ENCODE measurements at regions not wholly inside any gene's neighbourhood (a gene's known extent, or its start where the extent isn't known, plus 50 kb on each side); places are given as distances from the start of the nearest gene placed in this dataset.

GRCh38 chr21:43334214-43334958 is 92.5 kb downstream of the SIK1 start:
- DNase-seq (no peak), ATAC-seq (ENCODE audit: low read depth) (no peak)
- ChIA-PET POLR2A (interaction anchor here (0.6 kb wide), 1 partner anchor 391 kb away, joined by 9 read pairs; no protein-coding TSS in a partner anchor), CTCF (no interaction called here)
- H3K9me3 Mint-ChIP-seq (ENCODE audit: insufficient read depth) = no peaks in the 10 kb centered on the region
- no peaks in the 10 kb centered on the region for H4K20me1 ChIP-seq (ENCODE audit: control insufficient read depth, insufficient read depth, low read length, poor library complexity, severe bottlenecking)
- peaks cover 11% of the 10 kb centered on the region for H3K27me3 Mint-ChIP-seq
- H3K9ac ChIP-seq (ENCODE audit: low read length) = no peak overlapping the region
- no peak overlapping the region for H3K4me3 ChIP-seq (ENCODE audit: control extremely low read depth in 1 of 5, extremely low read depth in 1 of 5, insufficient read depth in 1 of 5, low read depth in 2 of 5, low read length in 4 of 5)
- intact Hi-C loops (cut with micrococcal nuclease) = no loop called here
- peaks cover 20 to 24% of the 10 kb centered on the region in 2 donors for H3K4me1 ChIP-seq (ENCODE audit: control insufficient read depth in 2 of 2, insufficient read depth in 2 of 2, low read length in 2 of 2)
- peak overlapping the region; percentile 22 for H3K27ac Mint-ChIP-seq
- H3K79me2 ChIP-seq (ENCODE audit: control insufficient read depth, insufficient read depth, low read length) = no peaks in the 10 kb centered on the region
- no peak overlapping the region for H3K4me3 Mint-ChIP-seq
- H2AFZ ChIP-seq (ENCODE audit: insufficient read depth, low read depth, low read length, poor library complexity, severe bottlenecking) = no peak overlapping the region
- H3K4me1 Mint-ChIP-seq = peaks cover 26% of the 10 kb centered on the region
- 95% methylated on average over 14 of the region's 16 CpGs for WGBS (ENCODE audit: insufficient coverage)
- H3K9me3 ChIP-seq (ENCODE audit: control extremely low read depth in 1 of 3, control insufficient read depth in 2 of 3, insufficient read depth in 1 of 3, low read length in 2 of 3) = peaks cover 0 to 5% (median 0%) of the 10 kb centered on the region in 3 donors
- peaks cover 0 to 5% (median 0%) of the 10 kb centered on the region in 4 experiments for H3K27me3 ChIP-seq (replicated peaks in 1 of 4; ENCODE audit: control extremely low read depth in 1 of 4, control insufficient read depth in 3 of 4, insufficient read depth in 4 of 4, low read length in 3 of 4)
- no peak overlapping the region for H3K4me2 ChIP-seq (replicated peaks; ENCODE audit: low read depth, low read length, poor library complexity, severe bottlenecking)
- H3K36me3 ChIP-seq (replicated peaks in 1 of 2; ENCODE audit: control extremely low read depth in 1 of 2, control insufficient read depth in 1 of 2, extremely low read depth in 1 of 2, insufficient read depth in 2 of 2, low read length in 1 of 2) = no peaks in the 10 kb centered on the region
- no peak for TF ChIP-seq EZH2 (IDR thresholded peaks at IDR 0.05; ENCODE audit: borderline replicate concordance, insufficient read depth, low read depth, low read length, poor library complexity, severe bottlenecking)
- TF ChIP-seq, protein P1, sequence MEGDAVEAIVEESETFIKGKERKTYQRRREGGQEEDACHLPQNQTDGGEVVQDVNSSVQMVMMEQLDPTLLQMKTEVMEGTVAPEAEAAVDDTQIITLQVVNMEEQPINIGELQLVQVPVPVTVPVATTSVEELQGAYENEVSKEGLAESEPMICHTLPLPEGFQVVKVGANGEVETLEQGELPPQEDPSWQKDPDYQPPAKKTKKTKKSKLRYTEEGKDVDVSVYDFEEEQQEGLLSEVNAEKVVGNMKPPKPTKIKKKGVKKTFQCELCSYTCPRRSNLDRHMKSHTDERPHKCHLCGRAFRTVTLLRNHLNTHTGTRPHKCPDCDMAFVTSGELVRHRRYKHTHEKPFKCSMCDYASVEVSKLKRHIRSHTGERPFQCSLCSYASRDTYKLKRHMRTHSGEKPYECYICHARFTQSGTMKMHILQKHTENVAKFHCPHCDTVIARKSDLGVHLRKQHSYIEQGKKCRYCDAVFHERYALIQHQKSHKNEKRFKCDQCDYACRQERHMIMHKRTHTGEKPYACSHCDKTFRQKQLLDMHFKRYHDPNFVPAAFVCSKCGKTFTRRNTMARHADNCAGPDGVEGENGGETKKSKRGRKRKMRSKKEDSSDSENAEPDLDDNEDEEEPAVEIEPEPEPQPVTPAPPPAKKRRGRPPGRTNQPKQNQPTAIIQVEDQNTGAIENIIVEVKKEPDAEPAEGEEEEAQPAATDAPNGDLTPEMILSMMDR (IDR thresholded peaks at IDR 0.05) = no peak
- H3K27ac ChIP-seq (ENCODE audit: low read length in 2 of 2) = no peak overlapping the region

DNA sequence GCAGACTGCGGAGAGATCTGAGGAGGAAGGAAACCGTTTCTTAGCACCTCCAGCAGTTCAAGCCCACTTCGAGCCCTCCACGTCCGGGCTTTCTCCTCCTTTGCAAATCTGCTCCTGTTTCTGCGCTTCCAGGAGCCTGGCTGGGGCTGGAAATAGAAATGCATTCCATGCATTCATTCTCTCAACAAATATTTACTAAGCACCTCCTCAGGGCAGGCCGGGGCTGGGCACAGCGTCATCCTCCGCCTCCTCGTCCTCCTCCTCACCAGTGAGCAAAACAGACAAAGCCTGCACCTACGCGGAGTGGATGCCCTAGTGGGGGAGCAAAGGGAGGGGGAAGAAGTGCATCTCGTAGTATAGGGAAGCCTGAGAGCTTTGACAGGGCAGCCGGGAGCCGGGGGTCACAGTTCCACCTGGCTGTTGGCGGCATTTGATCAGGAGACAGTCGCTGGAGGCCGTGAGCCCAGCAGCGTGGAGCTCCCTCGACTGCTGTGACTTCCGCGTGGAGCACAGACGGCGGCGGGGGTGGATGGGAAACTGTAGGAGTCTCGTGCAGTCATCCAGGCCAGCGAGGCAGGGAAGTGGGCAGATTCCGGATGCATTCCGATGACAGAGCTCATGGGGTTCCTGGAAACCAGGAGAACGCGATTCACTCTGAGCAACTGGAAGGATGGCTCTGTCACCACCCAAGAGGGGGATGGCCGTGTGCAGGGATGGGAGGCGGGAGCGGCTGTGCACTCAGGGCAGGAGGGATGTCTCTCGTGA is 93.5 kb downstream of the SIK1 start:
- intact Hi-C loops (cut with micrococcal nuclease) = no loop called here
- H3K9me3 Mint-ChIP-seq (ENCODE audit: insufficient read depth) = no peaks in the 10 kb centered on the region
- H3K9ac ChIP-seq (ENCODE audit: low read length) = no peak overlapping the region
- H3K4me1 Mint-ChIP-seq = peaks cover 18% of the 10 kb centered on the region
- H2AFZ ChIP-seq (ENCODE audit: insufficient read depth, low read depth, low read length, poor library complexity, severe bottlenecking) = no peak overlapping the region
- TF ChIP-seq, protein P1 (IDR thresholded peaks at IDR 0.05) = no peak
- no peak for TF ChIP-seq EZH2 (IDR thresholded peaks at IDR 0.05; ENCODE audit: borderline replicate concordance, insufficient read depth, low read depth, low read length, poor library complexity, severe bottlenecking)
- ATAC-seq (ENCODE audit: low read depth) (no peak), DNase-seq (no peak)
- no peak overlapping the region for H3K4me2 ChIP-seq (replicated peaks; ENCODE audit: low read depth, low read length, poor library complexity, severe bottlenecking)
- POLR2A ChIA-PET = no interaction called here
- peaks cover 0 to 5% (median 0%) of the 10 kb centered on the region in 4 experiments for H3K27me3 ChIP-seq (replicated peaks in 1 of 4; ENCODE audit: control extremely low read depth in 1 of 4, control insufficient read depth in 3 of 4, insufficient read depth in 4 of 4, low read length in 3 of 4)
- WGBS (ENCODE audit: insufficient coverage) = 68% methylated on average over 28 of the region's 35 CpGs
- H3K4me3 ChIP-seq (ENCODE audit: control extremely low read depth in 1 of 5, extremely low read depth in 1 of 5, insufficient read depth in 1 of 5, low read depth in 2 of 5, low read length in 4 of 5) = no peak overlapping the region
- H3K27me3 Mint-ChIP-seq = peaks cover 8% of the 10 kb centered on the region
- H3K27ac ChIP-seq (ENCODE audit: low read length in 2 of 2) = no peak overlapping the region
- H3K9me3 ChIP-seq (ENCODE audit: control extremely low read depth in 1 of 3, control insufficient read depth in 2 of 3, insufficient read depth in 1 of 3, low read length in 2 of 3) = peaks cover 0 to 5% (median 0%) of the 10 kb centered on the region in 3 donors
- CTCF ChIA-PET = no interaction called here
- no peaks in the 10 kb centered on the region for H3K36me3 ChIP-seq (replicated peaks in 1 of 2; ENCODE audit: control extremely low read depth in 1 of 2, control insufficient read depth in 1 of 2, extremely low read depth in 1 of 2, insufficient read depth in 2 of 2, low read length in 1 of 2)
- H3K27ac Mint-ChIP-seq = no peak overlapping the region
- H3K79me2 ChIP-seq (ENCODE audit: control insufficient read depth, insufficient read depth, low read length) = no peaks in the 10 kb centered on the region
- H3K4me3 Mint-ChIP-seq = no peak overlapping the region
- peaks cover 11 to 15% of the 10 kb centered on the region in 2 donors for H3K4me1 ChIP-seq (ENCODE audit: control insufficient read depth in 2 of 2, insufficient read depth in 2 of 2, low read length in 2 of 2)
- no peaks in the 10 kb centered on the region for H4K20me1 ChIP-seq (ENCODE audit: control insufficient read depth, insufficient read depth, low read length, poor library complexity, severe bottlenecking)

Measured in B cell (primary cell).